HepG2 (cell line): ENCODE measurements at regions not wholly inside any gene's neighbourhood (a gene's known extent, or its start where the extent isn't known, plus 50 kb on each side); places are given as distances from the start of the nearest gene placed in this dataset.

ENCODE experiments used
- ATAC-seq: fragments of 200-7000 bp; cut with Tn5 transposase; 3 replicates; pipeline ENCODE4 v1.9.1; 2020; ENCODE audit warnings: mild to moderate bottlenecking, moderate library complexity
- BruUV-seq: library from RNA; stranded (reverse); fragments of 400-500 nt; replicated peaks from 2 replicates; lab custom pipeline; 2021; lab: Mats Ljungman, UMichigan
- CTCF ChIA-PET: fragments of 300-600 bp; formaldehyde crosslinking; extraction: SDS; loops from one replicate; lab custom pipeline; 2021; ENCODE audit warnings: low total read pairs, inconsistent platforms, low intra/inter-chr PET ratio; lab: Yijun Ruan, JAX
- POLR2A ChIA-PET: fragments of 350-600 bp; sonication (Branson Sonifier 250); formaldehyde crosslinking; loops from one replicate; lab custom pipeline; 2020; ENCODE audit warnings: antibody characterized with exemption, inconsistent platforms; lab: Yijun Ruan, JAX
- DNase-seq: peaks from one replicate; pipeline ENCODE4 v3.0.0-alpha.2; 2015; ENCODE audit warnings: low spot score
- FAIRE-seq: peaks from 3 replicates; lab custom pipeline; 2011; peaks lifted over from hg19 to GRCh38; lab: Jason Lieb, UNC
- H2AFZ ChIP-seq: one replicate; pipeline ENCODE4 v1.6.1; 2011; ENCODE audit warnings: low read length, inconsistent platforms
- H3K27ac ChIP-seq: fragments of 300-600 bp; 3 replicates; pipeline ENCODE4 v1.8.0; 2011; ENCODE audit warnings: mixed run types, mild to moderate bottlenecking, mixed read lengths, low read length, inconsistent platforms; ENCODE audit not compliant: insufficient read depth; ENCODE audit errors: extremely low read length
- H3K27me3 ChIP-seq, 2 experiments: fragments of 200-600 bp in 1 of 2; 2 replicates in 1 of 2; 3 replicates in 1 of 2; pipeline versions ENCODE4 v1.6.0 to v1.8.0; 2011; ENCODE audit warnings: low read length in 2 of 2, mild to moderate bottlenecking in 2 of 2, moderate library complexity in 2 of 2, inconsistent platforms in 1 of 2; ENCODE audit not compliant: insufficient read depth in 2 of 2, control insufficient read depth in 1 of 2
- H3K36me3 ChIP-seq, 2 experiments: fragments of 200-600 bp in 1 of 2; replicated peaks in 1 of 2; 2 replicates in 1 of 2; 3 replicates in 1 of 2; pipeline versions ENCODE4 v1.5.1 to v1.8.0; 2011; ENCODE audit warnings: low read length in 2 of 2, inconsistent platforms in 1 of 2; ENCODE audit not compliant: insufficient read depth in 2 of 2, control insufficient read depth in 1 of 2
- H3K4me1 ChIP-seq: 2 replicates; pipeline ENCODE4 v1.5.1; 2012; ENCODE audit warnings: low read length, inconsistent platforms; ENCODE audit not compliant: insufficient read depth
- H3K4me2 ChIP-seq: 2 replicates; pipeline ENCODE4 v1.6.0; 2011; ENCODE audit warnings: low read depth, low read length, inconsistent platforms
- H3K4me3 ChIP-seq, 3 experiments: fragments of 200-600 bp in 1 of 3; sonication (generic), shearing (Covaris generic) in 1 of 3; replicated peaks in 1 of 3; 2 replicates each; pipeline ENCODE4 v1.5.1; 2011 to 2016; ENCODE audit warnings: low read length in 3 of 3, inconsistent platforms in 2 of 3, low read depth in 2 of 3, mild to moderate bottlenecking in 2 of 3, control low read depth in 1 of 3, mixed read lengths in 1 of 3; ENCODE audit not compliant: insufficient read depth in 1 of 3
- H3K79me2 ChIP-seq: one replicate; pipeline ENCODE4 v1.6.1; 2011; ENCODE audit warnings: low read length, inconsistent platforms; ENCODE audit not compliant: insufficient read depth
- H3K9ac ChIP-seq: 2 replicates; pipeline ENCODE4 v1.6.0; 2011; ENCODE audit warnings: mild to moderate bottlenecking, low read depth, low read length, inconsistent platforms; ENCODE audit not compliant: insufficient read depth
- H3K9me3 ChIP-seq: 2 replicates; pipeline ENCODE4 v1.5.1; 2012; ENCODE audit warnings: mild to moderate bottlenecking, low read length
- H4K20me1 ChIP-seq: 2 replicates; pipeline ENCODE4 v1.6.0; 2011; ENCODE audit warnings: inconsistent platforms, mild to moderate bottlenecking, low read length, moderate library complexity; ENCODE audit not compliant: insufficient read depth
- BHLHE40 ChIP-seq: IDR thresholded peaks from 2 replicates; pipeline ENCODE4 v1.6.1; 2011; ENCODE audit warnings: low read length, improper control_type of control experiment
- BRF2 ChIP-seq: sonication (generic); formaldehyde crosslinking; IDR thresholded peaks from 2 replicates; pipeline ENCODE4 v1.8.1; 2022; ENCODE audit warnings: mild to moderate bottlenecking, missing genetic modification reagents
- DBP ChIP-seq: sonication (generic); formaldehyde crosslinking; IDR thresholded peaks from 2 replicates; pipeline ENCODE4 v1.4.0; 2020; ENCODE audit warnings: missing genetic modification reagents; ENCODE audit errors: not compliant biosample characterization
- EZH2 ChIP-seq: conservative IDR thresholded peaks from 2 replicates; pipeline ENCODE4 v1.6.1; 2012; ENCODE audit warnings: mild to moderate bottlenecking, low read depth, low read length, moderate library complexity
- MAFF ChIP-seq: IDR thresholded peaks from 2 replicates; pipeline ENCODE4 v1.6.1; 2011; ENCODE audit warnings: low read depth, low read length, improper control_type of control experiment
- MAFK ChIP-seq, 2 experiments: IDR thresholded peaks in 1 of 2; conservative IDR thresholded peaks in 1 of 2; 2 replicates each; pipeline ENCODE4 v1.6.1; 2011; ENCODE audit warnings: improper control_type of control experiment in 2 of 2, low read length in 2 of 2
- NFE2L2 ChIP-seq: fragments of 150-350 bp; IDR thresholded peaks from 2 replicates; pipeline ENCODE4 v1.6.1; 2014; ENCODE audit warnings: low read length
- ZFP36L2 ChIP-seq: sonication (generic); formaldehyde crosslinking; IDR thresholded peaks from 2 replicates; pipeline ENCODE4 v1.4.0; 2020; ENCODE audit warnings: missing genetic modification reagents
- ZFX ChIP-seq: sonication (generic); formaldehyde crosslinking; IDR thresholded peaks from 2 replicates; pipeline ENCODE4 v1.4.0; 2020; ENCODE audit warnings: mild to moderate bottlenecking, low read depth, missing genetic modification reagents, moderate library complexity
- ZNF256 ChIP-seq: sonication (generic); formaldehyde crosslinking; conservative IDR thresholded peaks from 2 replicates; pipeline ENCODE4 v1.4.0; 2020; ENCODE audit warnings: missing genetic modification reagents
- ZNF337 ChIP-seq: sonication (generic); formaldehyde crosslinking; IDR thresholded peaks from 2 replicates; pipeline ENCODE4 v1.5.1; 2020; ENCODE audit warnings: missing genetic modification reagents, low read depth, mild to moderate bottlenecking, borderline replicate concordance
- ZNF784 ChIP-seq: sonication (generic); formaldehyde crosslinking; IDR thresholded peaks from 2 replicates; pipeline ENCODE4 v1.5.1; 2020; ENCODE audit warnings: missing genetic modification reagents, mild to moderate bottlenecking, borderline replicate concordance
- ZSCAN25 ChIP-seq: sonication (generic); formaldehyde crosslinking; IDR thresholded peaks from 2 replicates; pipeline ENCODE4 v1.8.0; 2022; ENCODE audit warnings: mild to moderate bottlenecking, missing genetic modification reagents
- WGBS: methylation state at CpG from one replicate; pipeline ENCODE4 v1.1.6; 2017; ENCODE audit warnings: low lambda C conversion rate; 5-methylcytosine and 5-hydroxymethylcytosine counted together
- in situ Hi-C: cut with HindIII; loops from 2 replicates; pipeline ENCODE4 v1.10.0; 2017; ENCODE audit warnings: low pct_unique_long_range_greater_than_20kb; ENCODE audit not compliant: extremely low pct_ligation_motif_present
- intact Hi-C: fragments of 100-400 bp; cut with micrococcal nuclease; formaldehyde crosslinking; loops from one replicate; pipeline ENCODE4 v1.10.0; 2022; ENCODE audit not compliant: unreplicated experiment
- TF ChIP-seq, protein P1 (sequence below): sonication (generic); formaldehyde crosslinking; IDR thresholded peaks from 2 replicates; pipeline ENCODE4 v1.5.0; 2020; ENCODE audit warnings: mild to moderate bottlenecking, low read depth, missing genetic modification reagents, borderline replicate concordance

- no peaks in the 10 kb centered on the region for H3K9me3 ChIP-seq
- intact Hi-C loops: no loop called here
Observed at GRCh38 chr5:117623042-117623805, 1048.6 kb upstream of the SEMA6A start.

DNA sequence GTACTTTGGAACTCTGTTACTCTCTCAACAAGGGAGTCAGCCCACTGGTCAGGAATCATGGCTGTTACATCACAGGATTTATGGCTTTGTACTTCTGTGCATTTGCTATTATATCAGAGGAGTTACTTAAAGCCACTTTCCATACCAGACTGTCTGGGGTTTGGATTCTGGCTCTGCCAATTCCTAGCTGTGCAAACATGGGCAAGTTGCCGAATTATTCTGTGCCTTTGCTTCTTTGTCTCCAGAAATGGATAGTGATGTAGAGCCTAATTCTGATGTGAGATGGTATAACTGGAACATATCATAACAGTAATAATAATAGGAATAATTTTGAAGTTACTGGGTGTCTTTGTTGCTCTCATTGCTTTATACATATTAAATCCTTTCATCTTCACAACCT lies 1047.3 kb upstream of the SEMA6A start:
- no peak overlapping the region for H3K9ac ChIP-seq
- no TSS peak for BruUV-seq
- POLR2A ChIA-PET: no interaction called here
- ATAC-seq (no peak), FAIRE-seq (no peak), DNase-seq (no peak)
- no peaks in the 10 kb centered on the region for H3K36me3 ChIP-seq
- intact Hi-C loops (no loop called here), in situ Hi-C loops (no loop called here)
- no peak overlapping the region for H3K27ac ChIP-seq
- no peaks in the 10 kb centered on the region for H4K20me1 ChIP-seq
- no peaks in the 10 kb centered on the region for H3K9me3 ChIP-seq
- 0% methylated on average over 1 of the region's 1 CpG for WGBS
- no peak overlapping the region for H3K4me3 ChIP-seq
- no peaks in the 10 kb centered on the region for H3K4me1 ChIP-seq
- CTCF ChIA-PET: no interaction called here
- no peaks in the 10 kb centered on the region for H3K79me2 ChIP-seq
- H3K4me2 ChIP-seq: no peak overlapping the region
- H2AFZ ChIP-seq: no peak overlapping the region
- no peaks in the 10 kb centered on the region for H3K27me3 ChIP-seq
- TF ChIP-seq DBP (CRISPR knock-in tag): no peak
- no peak for TF ChIP-seq NFE2L2
- TF ChIP-seq, protein P1, sequence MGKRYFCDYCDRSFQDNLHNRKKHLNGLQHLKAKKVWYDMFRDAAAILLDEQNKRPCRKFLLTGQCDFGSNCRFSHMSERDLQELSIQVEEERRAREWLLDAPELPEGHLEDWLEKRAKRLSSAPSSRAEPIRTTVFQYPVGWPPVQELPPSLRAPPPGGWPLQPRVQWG (CRISPR knock-in tag): no peak
- TF ChIP-seq BHLHE40: no peak
- TF ChIP-seq ZFX (CRISPR knock-in tag): no peak
- no peak for TF ChIP-seq ZFP36L2 (CRISPR knock-in tag)
- TF ChIP-seq ZNF256 (CRISPR knock-in tag): no peak
- TF ChIP-seq ZNF337: no peak
- no peak for TF ChIP-seq BRF2 (CRISPR knock-in tag)

More at GRCh38 chr5:117623042-117623805, 1048.6 kb upstream of the SEMA6A start:
- Histone ChIP-seq H3K4me3 (no peak overlapping the region), H4K20me1 (no peaks in the 10 kb centered on the region), H3K4me1 (no peaks in the 10 kb centered on the region), H3K4me2 (no peak overlapping the region), H3K36me3 (no peaks in the 10 kb centered on the region), H3K9ac (no peak overlapping the region), H3K79me2 (no peaks in the 10 kb centered on the region), H3K27ac (no peak overlapping the region), H3K27me3 (no peaks in the 10 kb centered on the region), H2AFZ (no peak overlapping the region)
- BruUV-seq: no TSS peak
- in situ Hi-C loops: no loop called here
- ChIA-PET POLR2A (no interaction called here), CTCF (no interaction called here)
- FAIRE-seq (no peak), ATAC-seq (no peak), DNase-seq (no peak)
- WGBS: 0% methylated on average over 3 of the region's 3 CpGs
- peak; percentile 27; the same call in 1 of the 2 replicates for TF ChIP-seq MAFF
- TF ChIP-seq MAFK (conservative IDR thresholded peaks at IDR 0.05 in 1 of 2, IDR thresholded peaks at IDR 0.05 in 1 of 2; ENCODE audit: low read length in 2 of 2): peak; percentile 46 to 63; a peak in 3 of 4 replicates
- no peak for TF ChIP-seq ZNF784 (CRISPR knock-in tag)
- no peak for TF ChIP-seq EZH2
- TF ChIP-seq ZSCAN25: no peak
